NCI-H2081 (cell line): ENCODE measurements at regions not wholly inside any gene's neighbourhood (a gene's known extent, or its start where the extent isn't known, plus 50 kb on each side); places are given as distances from the start of the nearest gene placed in this dataset.

Source experiments
- DNase-seq, 2 experiments: peaks; one replicate each; lab custom pipeline; 2025; lab: John Stamatoyannopoulos, UW

DNA sequence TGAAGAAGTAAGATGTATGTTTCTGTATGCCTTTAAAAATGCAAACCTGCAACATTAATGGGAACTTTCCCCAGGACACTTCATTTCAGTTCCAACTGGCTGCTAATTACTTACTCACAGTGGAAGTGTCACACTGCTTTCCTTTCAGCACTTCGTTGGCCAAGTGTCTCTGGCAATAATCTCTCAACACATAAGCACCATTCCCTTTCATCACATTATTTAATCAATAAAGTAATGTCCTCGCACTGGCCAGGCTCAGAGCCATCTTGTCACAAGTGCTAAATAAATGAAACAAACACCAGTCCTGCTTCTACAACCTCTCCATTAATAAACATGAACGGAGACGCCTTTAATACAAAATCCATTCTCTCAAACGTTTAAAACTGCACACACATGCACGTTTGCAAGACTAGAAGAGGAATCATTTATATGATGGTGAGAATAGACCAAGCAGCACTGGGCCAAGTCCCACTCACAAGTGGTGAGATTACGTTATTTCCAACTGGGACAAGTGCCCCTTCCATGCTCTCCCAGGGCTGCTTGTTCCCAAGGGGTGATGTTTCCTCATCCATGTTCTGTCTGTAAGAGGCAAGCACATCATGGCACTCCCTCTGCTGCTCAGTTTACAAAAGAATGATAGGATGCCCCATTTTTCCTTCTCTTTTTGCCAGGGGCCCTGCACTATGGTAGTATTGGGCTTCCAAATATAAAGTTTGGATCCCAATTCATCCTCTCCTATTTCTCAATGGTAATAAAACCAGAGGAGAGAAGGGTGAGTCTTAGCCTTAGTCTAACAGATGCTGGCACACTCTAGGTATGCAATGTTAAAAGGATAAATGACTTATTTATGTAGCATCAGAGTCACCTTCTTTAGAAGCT is 56.8 kb upstream of the ETAA1 start:
- no peak for DNase-seq

DNA sequence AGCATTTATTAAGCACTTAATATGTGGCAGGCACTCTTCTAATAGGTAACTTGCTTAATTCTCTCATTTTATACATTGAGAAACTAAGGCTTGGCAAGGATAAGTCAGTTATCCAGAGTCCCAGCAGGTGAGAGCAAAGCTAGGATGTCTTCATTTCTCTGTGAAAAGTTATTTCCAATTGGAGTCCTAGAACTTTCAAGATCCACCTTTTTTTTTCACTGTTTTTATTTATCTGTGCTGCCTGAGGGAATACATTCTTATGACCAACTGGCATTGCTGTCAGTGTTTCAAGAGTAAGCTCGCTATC is 56.2 kb upstream of the ETAA1 start:
- no peak for DNase-seq

DNA sequence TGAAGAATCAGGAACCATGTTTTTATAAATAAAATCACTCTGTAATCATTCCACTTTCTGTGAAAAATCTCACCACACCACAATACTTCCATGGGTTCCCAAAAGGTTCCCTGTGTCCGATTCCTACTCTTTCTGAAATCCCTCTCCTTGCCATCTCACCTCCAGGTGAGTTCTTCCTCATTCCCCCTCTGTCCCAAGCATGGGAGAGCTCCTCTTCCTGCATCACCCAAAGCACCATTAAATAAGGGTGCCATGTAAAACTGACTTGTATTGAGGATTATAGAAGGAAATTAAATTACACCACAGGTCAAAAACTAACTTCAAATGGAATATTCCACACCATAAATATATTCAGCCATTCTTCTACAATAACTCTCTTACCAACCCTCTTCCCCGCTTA is 55.8 kb upstream of the ETAA1 start:
- no peak for DNase-seq

DNA sequence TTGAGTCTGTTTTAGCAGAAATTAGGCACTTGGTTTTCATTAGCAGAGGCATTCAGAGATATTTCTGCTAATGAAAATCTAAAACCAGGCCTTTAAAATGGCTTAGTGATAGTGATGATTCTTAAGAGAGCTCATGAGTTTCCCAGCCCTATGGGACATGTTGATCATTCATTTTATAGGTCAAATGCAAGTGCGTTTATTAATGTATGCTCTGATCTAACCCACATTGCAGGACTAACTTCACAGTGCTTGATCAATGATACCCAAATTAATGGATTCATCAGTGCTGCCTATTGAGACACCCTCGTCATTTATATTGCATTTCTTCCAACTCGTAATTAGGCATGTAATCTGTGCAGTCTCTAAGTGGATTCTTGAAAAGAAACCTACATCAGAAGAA is 54.7 kb upstream of the ETAA1 start:
- DNase-seq = no peak

DNA sequence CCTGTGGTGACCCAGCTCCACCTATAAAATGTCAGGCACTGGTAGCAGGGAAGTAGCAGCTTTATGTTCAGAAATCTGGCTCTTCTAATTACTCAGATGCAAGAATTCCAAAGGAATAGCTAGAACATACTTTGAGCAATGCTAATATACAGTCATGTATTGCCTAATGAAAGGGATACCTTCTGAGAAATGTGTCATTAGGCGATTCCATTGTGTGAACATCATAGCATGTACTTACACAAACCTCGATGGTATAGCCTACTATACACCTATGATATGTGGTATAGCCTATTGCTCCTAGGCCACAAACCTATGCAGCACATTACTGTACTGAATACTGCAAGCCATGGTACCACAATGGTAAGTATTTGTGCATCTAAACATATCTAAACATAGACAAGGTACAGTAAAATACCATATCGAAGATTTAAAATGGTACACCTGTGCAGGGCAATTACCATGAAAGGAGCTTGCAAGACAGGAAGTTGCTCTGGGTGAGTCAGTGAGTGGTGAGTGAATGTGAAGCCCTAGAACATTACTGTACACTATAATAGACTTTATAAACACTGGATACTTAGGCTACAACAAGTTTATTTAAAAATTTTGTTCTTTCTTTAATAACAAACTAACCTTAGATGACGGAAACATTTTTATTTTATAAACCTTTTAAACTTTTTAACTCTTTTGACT is 50.3 kb upstream of the ETAA1 start:
- DNase-seq = no peak
